ENCODE measurements at regions not wholly inside any gene's neighbourhood (a gene's known extent, or its start where the extent isn't known, plus 50 kb on each side); places are given as distances from the start of the nearest gene placed in this dataset.
"Not testable (repeated sequence)": the region's sequence is repeated elsewhere in the genome, so short reads cannot be mapped to it uniquely, and the experiment has no call there.

GRCh38 chr12:71315328-71315985, 124.1 kb upstream of the LGR5 start:
- Histone ChIP-seq H3K36me3 (no peaks in the 10 kb centered on the region), H3K4me1 (no peaks in the 10 kb centered on the region), H3K4me3 (no peak overlapping the region), H3K27me3 (no peaks in the 10 kb centered on the region), H3K9me3 (replicated peaks) (no peaks in the 10 kb centered on the region), H3K27ac (no peak overlapping the region)
- DNase-seq, result peak; percentile 2 to 9

- Histone ChIP-seq H3K27ac (no peak overlapping the region), H3K36me3 (no peaks in the 10 kb centered on the region), H3K4me3 (no peak overlapping the region), H3K9me3 (replicated peaks) (no peaks in the 10 kb centered on the region), H3K4me1 (no peaks in the 10 kb centered on the region), H3K27me3 (no peaks in the 10 kb centered on the region)
- no peak for DNase-seq
Observed at GRCh38 chr12:71312768-71313403, 126.7 kb upstream of the LGR5 start.

GRCh38 chr12:71311611-71312010, 128.0 kb upstream of the LGR5 start:
- DNase-seq; H3K4me1 ChIP-seq; H3K27me3 ChIP-seq; H3K4me3 ChIP-seq; H3K36me3 ChIP-seq; H3K27ac ChIP-seq; H3K9me3 ChIP-seq (replicated peaks): not testable (repeated sequence)

GRCh38 chr12:71306808-71307207, 132.8 kb upstream of the LGR5 start:
- Histone ChIP-seq H3K27ac (no peak overlapping the region), H3K4me3 (no peak overlapping the region), H3K36me3 (no peaks in the 10 kb centered on the region), H3K9me3 (replicated peaks) (no peaks in the 10 kb centered on the region), H3K4me1 (no peaks in the 10 kb centered on the region), H3K27me3 (no peaks in the 10 kb centered on the region)
- no peak for DNase-seq

GRCh38 chr12:71304306-71304705, 135.3 kb upstream of the LGR5 start:
- Histone ChIP-seq H3K36me3 (no peaks in the 10 kb centered on the region), H3K27me3 (no peaks in the 10 kb centered on the region), H3K27ac (no peak overlapping the region), H3K4me1 (no peaks in the 10 kb centered on the region), H3K4me3 (no peak overlapping the region), H3K9me3 (replicated peaks) (no peaks in the 10 kb centered on the region)
- no peak for DNase-seq

GRCh38 chr12:71303199-71303598, 136.4 kb upstream of the LGR5 start:
- no peaks in the 10 kb centered on the region for H3K4me1 ChIP-seq

GRCh38 chr12:71300772-71301675, 138.6 kb upstream of the LGR5 start:
- Histone ChIP-seq H3K27me3 (no peaks in the 10 kb centered on the region), H3K4me1 (no peaks in the 10 kb centered on the region), H3K36me3 (no peaks in the 10 kb centered on the region), H3K27ac (no peak overlapping the region), H3K9me3 (replicated peaks) (no peaks in the 10 kb centered on the region), H3K4me3 (no peak overlapping the region)
- DNase-seq, result no peak

More at GRCh38 chr12:71303199-71303598, 136.4 kb upstream of the LGR5 start:
- DNase-seq, result no peak
- Histone ChIP-seq H3K27me3 (no peaks in the 10 kb centered on the region), H3K27ac (no peak overlapping the region), H3K4me3 (no peak overlapping the region), H3K36me3 (no peaks in the 10 kb centered on the region), H3K9me3 (replicated peaks) (no peaks in the 10 kb centered on the region)

GRCh38 chr12:71299541-71300376, 139.8 kb upstream of the LGR5 start:
- Histone ChIP-seq H3K27ac (no peak overlapping the region), H3K4me3 (no peak overlapping the region), H3K36me3 (no peaks in the 10 kb centered on the region), H3K27me3 (no peaks in the 10 kb centered on the region), H3K4me1 (no peaks in the 10 kb centered on the region), H3K9me3 (replicated peaks) (no peaks in the 10 kb centered on the region)
- DNase-seq, result no peak

GRCh38 chr12:71297930-71298329, 140.1 kb upstream of the TSPAN8 start:
- Histone ChIP-seq H3K4me1 (no peaks in the 10 kb centered on the region), H3K36me3 (no peaks in the 10 kb centered on the region), H3K27ac (no peak overlapping the region), H3K9me3 (replicated peaks) (no peaks in the 10 kb centered on the region), H3K27me3 (no peaks in the 10 kb centered on the region), H3K4me3 (no peak overlapping the region)
- no peak for DNase-seq

- no peaks in the 10 kb centered on the region for H3K4me1 ChIP-seq
- H3K27ac ChIP-seq, result no peak overlapping the region
- no peak for DNase-seq
- no peaks in the 10 kb centered on the region for H3K36me3 ChIP-seq
- no peaks in the 10 kb centered on the region for H3K27me3 ChIP-seq
- no peaks in the 10 kb centered on the region for H3K9me3 ChIP-seq (replicated peaks)
- no peak overlapping the region for H3K4me3 ChIP-seq
Observed at GRCh38 chr12:71295953-71296352, 138.2 kb upstream of the TSPAN8 start.

GRCh38 chr12:71291746-71292145, 133.9 kb upstream of the TSPAN8 start:
- H3K4me1 ChIP-seq, result no peaks in the 10 kb centered on the region
- no peaks in the 10 kb centered on the region for H3K36me3 ChIP-seq
- H3K4me3 ChIP-seq, result no peak overlapping the region
- no peak for DNase-seq
- H3K9me3 ChIP-seq (replicated peaks), result no peaks in the 10 kb centered on the region
- H3K27ac ChIP-seq, result no peak overlapping the region
- H3K27me3 ChIP-seq, result no peaks in the 10 kb centered on the region

- DNase-seq, result no peak
- Histone ChIP-seq H3K4me3 (no peak overlapping the region), H3K9me3 (replicated peaks) (no peaks in the 10 kb centered on the region), H3K4me1 (no peaks in the 10 kb centered on the region), H3K27ac (no peak overlapping the region), H3K27me3 (no peaks in the 10 kb centered on the region), H3K36me3 (no peaks in the 10 kb centered on the region)
Observed at GRCh38 chr12:71283883-71284282, 126.1 kb upstream of the TSPAN8 start.

- Histone ChIP-seq H3K27ac (no peak overlapping the region), H3K27me3 (no peaks in the 10 kb centered on the region), H3K4me1 (no peaks in the 10 kb centered on the region), H3K4me3 (no peak overlapping the region), H3K9me3 (replicated peaks) (no peaks in the 10 kb centered on the region), H3K36me3 (no peaks in the 10 kb centered on the region)
- DNase-seq, result no peak
Observed at GRCh38 chr12:71282925-71283324, 125.1 kb upstream of the TSPAN8 start.

GRCh38 chr12:71282020-71282419, 124.2 kb upstream of the TSPAN8 start:
- no peaks in the 10 kb centered on the region for H3K4me1 ChIP-seq
- no peak overlapping the region for H3K27ac ChIP-seq
- H3K4me3 ChIP-seq, result no peak overlapping the region
- H3K36me3 ChIP-seq, result no peaks in the 10 kb centered on the region
- no peaks in the 10 kb centered on the region for H3K9me3 ChIP-seq (replicated peaks)
- no peaks in the 10 kb centered on the region for H3K27me3 ChIP-seq
- no peak for DNase-seq

All from SJCRH30 (cell line).